ENCODE measurements at regions not wholly inside any gene's neighbourhood (a gene's known extent, or its start where the extent isn't known, plus 50 kb on each side); places are given as distances from the start of the nearest gene placed in this dataset.

- TF ChIP-seq CTCF (IDR thresholded peaks at IDR 0.05) = no peak
- TF ChIP-seq POLR2A (IDR thresholded peaks at IDR 0.05) = no peak
Observed at GRCh38 chr7:41255716-41256115, 447.2 kb downstream of the INHBA start.

Data from right lobe of liver (tissue), 4 donors.